Chondrocyte (in vitro differentiated cells): ENCODE measurements at regions not wholly inside any gene's neighbourhood (a gene's known extent, or its start where the extent isn't known, plus 50 kb on each side); places are given as distances from the start of the nearest gene placed in this dataset.

Experiments used
- DNase-seq: peaks from one replicate; pipeline ENCODE4 v3.0.0; 2021; ENCODE audit warnings: mixed read lengths, low spot score
- H3K27ac Mint-ChIP-seq: one replicate; pipeline ENCODE4 v1.8.0; 2021; ENCODE audit warnings: mild to moderate bottlenecking, moderate library complexity, mixed read lengths; ENCODE audit not compliant: unreplicated experiment
- H3K27me3 Mint-ChIP-seq: 2 replicates; pipeline ENCODE4 v1.8.0; 2021; ENCODE audit warnings: low read depth, mixed read lengths
- H3K36me3 Mint-ChIP-seq: 2 replicates; pipeline ENCODE4 v1.8.0; 2021; ENCODE audit warnings: low read depth, mixed read lengths
- H3K4me1 Mint-ChIP-seq: 2 replicates; pipeline ENCODE4 v1.8.0; 2021; ENCODE audit warnings: low read depth, mild to moderate bottlenecking, mixed read lengths
- H3K4me3 Mint-ChIP-seq: one replicate; pipeline ENCODE4 v1.8.0; 2021; ENCODE audit warnings: mild to moderate bottlenecking, moderate library complexity, mixed read lengths; ENCODE audit not compliant: unreplicated experiment
- H3K9me3 Mint-ChIP-seq: 2 replicates; pipeline ENCODE4 v1.8.0; 2021; ENCODE audit warnings: low read depth, mixed read lengths
- TF ChIP-seq, protein P1 (sequence below): fragments of 200-600 bp; sonication (generic); IDR thresholded peaks from 2 replicates; pipeline ENCODE4 v1.5.0; 2021; ENCODE audit warnings: antibody characterized with exemption, mild to moderate bottlenecking, moderate library complexity

DNA sequence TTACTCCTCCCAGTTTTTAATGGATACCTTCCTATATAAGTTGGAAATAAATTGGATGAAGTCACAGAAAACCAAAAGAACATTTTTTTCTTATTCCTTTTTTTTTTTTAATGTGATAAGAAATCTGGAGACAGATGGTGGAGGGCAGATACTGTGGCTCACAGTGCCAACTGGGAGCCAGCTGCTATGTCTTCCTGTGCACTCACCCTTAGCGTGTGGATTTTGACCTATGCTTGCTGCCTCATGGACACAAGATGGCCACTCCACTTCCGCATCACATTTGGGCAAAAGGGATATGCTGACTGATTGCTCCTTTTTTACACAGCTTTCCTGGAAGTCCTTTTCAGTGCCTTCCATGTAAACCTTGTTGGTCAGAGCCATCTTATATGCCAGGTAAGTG is 342.6 kb downstream of the MAN2A1 start:
- Mint-ChIP-seq H3K4me3 (no peak overlapping the region), H3K27me3 (no peaks in the 10 kb centered on the region), H3K4me1 (peaks cover 11% of the 10 kb centered on the region), H3K36me3 (no peaks in the 10 kb centered on the region), H3K27ac (no peak overlapping the region), H3K9me3 (no peaks in the 10 kb centered on the region)
- no peak for DNase-seq
- TF ChIP-seq, protein P1, sequence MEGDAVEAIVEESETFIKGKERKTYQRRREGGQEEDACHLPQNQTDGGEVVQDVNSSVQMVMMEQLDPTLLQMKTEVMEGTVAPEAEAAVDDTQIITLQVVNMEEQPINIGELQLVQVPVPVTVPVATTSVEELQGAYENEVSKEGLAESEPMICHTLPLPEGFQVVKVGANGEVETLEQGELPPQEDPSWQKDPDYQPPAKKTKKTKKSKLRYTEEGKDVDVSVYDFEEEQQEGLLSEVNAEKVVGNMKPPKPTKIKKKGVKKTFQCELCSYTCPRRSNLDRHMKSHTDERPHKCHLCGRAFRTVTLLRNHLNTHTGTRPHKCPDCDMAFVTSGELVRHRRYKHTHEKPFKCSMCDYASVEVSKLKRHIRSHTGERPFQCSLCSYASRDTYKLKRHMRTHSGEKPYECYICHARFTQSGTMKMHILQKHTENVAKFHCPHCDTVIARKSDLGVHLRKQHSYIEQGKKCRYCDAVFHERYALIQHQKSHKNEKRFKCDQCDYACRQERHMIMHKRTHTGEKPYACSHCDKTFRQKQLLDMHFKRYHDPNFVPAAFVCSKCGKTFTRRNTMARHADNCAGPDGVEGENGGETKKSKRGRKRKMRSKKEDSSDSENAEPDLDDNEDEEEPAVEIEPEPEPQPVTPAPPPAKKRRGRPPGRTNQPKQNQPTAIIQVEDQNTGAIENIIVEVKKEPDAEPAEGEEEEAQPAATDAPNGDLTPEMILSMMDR, result no peak

GRCh38 chr5:110034056-110034600 is 344.4 kb downstream of the MAN2A1 start:
- TF ChIP-seq, protein P1, result no peak
- Mint-ChIP-seq H3K4me1 (peaks cover 3% of the 10 kb centered on the region), H3K36me3 (no peaks in the 10 kb centered on the region), H3K9me3 (no peaks in the 10 kb centered on the region), H3K27ac (no peak overlapping the region), H3K4me3 (no peak overlapping the region), H3K27me3 (no peaks in the 10 kb centered on the region)
- no peak for DNase-seq

DNA sequence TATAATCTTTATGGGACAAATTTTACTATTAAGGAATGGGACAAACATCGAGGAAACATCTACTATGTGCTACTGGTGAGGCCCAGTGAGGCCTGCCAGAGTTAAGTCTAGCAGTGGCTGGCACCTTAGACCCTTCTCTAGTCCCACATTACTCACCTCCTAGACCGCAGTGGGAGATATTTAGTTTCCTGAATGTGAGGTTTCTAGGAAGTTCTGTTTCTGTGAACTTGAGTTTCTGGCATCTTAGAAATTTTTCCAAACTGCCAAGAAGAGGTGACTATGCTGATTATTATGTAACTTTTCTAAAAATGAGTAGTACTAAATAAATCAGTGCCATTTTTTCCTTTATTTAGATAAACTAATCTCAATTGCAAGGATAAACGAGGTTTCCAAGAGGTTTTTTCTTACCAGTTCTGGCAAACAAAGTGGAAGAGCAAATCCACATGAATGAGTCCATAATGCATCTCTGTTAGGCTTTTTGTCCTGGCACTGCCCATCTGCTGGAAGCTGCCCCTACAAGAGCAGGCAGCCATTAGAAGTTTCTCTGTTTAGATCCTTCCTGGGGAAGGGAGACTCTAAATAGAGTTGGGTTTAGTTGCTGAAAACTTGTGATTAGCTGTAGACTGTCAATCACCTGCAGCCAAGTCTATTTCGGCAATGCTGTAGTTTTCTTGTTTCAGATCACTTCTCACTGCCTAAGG is 348.7 kb downstream of the MAN2A1 start:
- H3K27me3 Mint-ChIP-seq, result no peaks in the 10 kb centered on the region
- H3K4me3 Mint-ChIP-seq, result no peak overlapping the region
- TF ChIP-seq, protein P1, result no peak
- H3K27ac Mint-ChIP-seq, result no peak overlapping the region
- H3K36me3 Mint-ChIP-seq, result peaks cover 3% of the 10 kb centered on the region
- DNase-seq, result no peak
- peaks cover 15% of the 10 kb centered on the region for H3K9me3 Mint-ChIP-seq
- H3K4me1 Mint-ChIP-seq, result no peaks in the 10 kb centered on the region

DNA sequence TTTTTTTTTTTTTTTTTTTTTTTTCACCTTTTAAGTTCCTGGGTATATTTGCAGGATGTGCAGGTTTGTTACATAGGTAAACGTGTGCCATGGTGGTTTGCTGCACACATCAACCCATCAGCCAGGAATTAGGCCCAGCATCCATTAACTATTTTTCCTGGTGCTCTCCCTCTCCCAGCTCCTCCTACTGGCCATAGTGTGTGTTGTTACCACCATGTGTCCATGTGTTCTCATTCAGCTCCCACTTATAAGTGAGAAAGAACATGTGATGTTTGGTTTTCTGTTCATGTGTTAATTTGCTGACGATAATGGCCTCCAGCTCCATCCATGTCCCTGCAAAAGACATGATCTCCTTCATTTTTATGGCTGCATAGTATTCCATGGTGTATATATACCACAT is 350.5 kb downstream of the MAN2A1 start:
- Mint-ChIP-seq H3K4me3 (no peak overlapping the region), H3K9me3 (peaks cover 27% of the 10 kb centered on the region), H3K4me1 (no peaks in the 10 kb centered on the region), H3K27ac (no peak overlapping the region), H3K27me3 (no peaks in the 10 kb centered on the region), H3K36me3 (peaks cover 5% of the 10 kb centered on the region)
- TF ChIP-seq, protein P1, result peak; percentile 18
- no peak for DNase-seq

- no peak overlapping the region for H3K27ac Mint-ChIP-seq
- peaks cover 27% of the 10 kb centered on the region for H3K9me3 Mint-ChIP-seq
- DNase-seq, result no peak
- TF ChIP-seq, protein P1, result no peak
- H3K36me3 Mint-ChIP-seq, result peaks cover 5% of the 10 kb centered on the region
- no peak overlapping the region for H3K4me3 Mint-ChIP-seq
- no peaks in the 10 kb centered on the region for H3K4me1 Mint-ChIP-seq
- no peaks in the 10 kb centered on the region for H3K27me3 Mint-ChIP-seq
Measured at GRCh38 chr5:110043025-110043424, 353.3 kb downstream of the MAN2A1 start.
